Esophagus (tissue), 2 donors: ENCODE measurements at regions not wholly inside any gene's neighbourhood (a gene's known extent, or its start where the extent isn't known, plus 50 kb on each side); places are given as distances from the start of the nearest gene placed in this dataset.
"Not testable (repeated sequence)": the region's sequence is repeated elsewhere in the genome, so short reads cannot be mapped to it uniquely, and the experiment has no call there.

ENCODE experiments used
- H3K27ac ChIP-seq, 2 donors: one replicate each; pipeline ENCODE4 v1.5.1; 2013; ENCODE audit warnings: low read depth in 2 of 2, mild to moderate bottlenecking in 2 of 2, inconsistent platforms in 1 of 2, low read length in 1 of 2, moderate library complexity in 1 of 2
- H3K27me3 ChIP-seq, 2 donors: one replicate each; pipeline ENCODE4 v1.6.1; 2013; ENCODE audit warnings: low read length in 2 of 2, control low read depth in 1 of 2, mild to moderate bottlenecking in 1 of 2; ENCODE audit not compliant: insufficient read depth in 2 of 2, control insufficient read depth in 1 of 2
- H3K36me3 ChIP-seq, 2 donors: one replicate each; pipeline ENCODE4 v1.6.1; 2013; ENCODE audit warnings: low read length in 1 of 2; ENCODE audit not compliant: control insufficient read depth in 2 of 2, insufficient read depth in 2 of 2
- H3K4me1 ChIP-seq, 2 donors: one replicate each; pipeline ENCODE4 v1.6.1; 2013; ENCODE audit warnings: low read length in 1 of 2; ENCODE audit not compliant: control insufficient read depth in 2 of 2, insufficient read depth in 2 of 2
- H3K4me3 ChIP-seq, 2 donors: one replicate each; pipeline ENCODE4 v1.5.1; 2013; ENCODE audit warnings: low read length in 2 of 2, mild to moderate bottlenecking in 2 of 2, low read depth in 1 of 2, moderate library complexity in 1 of 2
- H3K9me3 ChIP-seq, 2 donors: one replicate each; pipeline ENCODE4 v1.6.1; 2013; ENCODE audit warnings: mild to moderate bottlenecking in 2 of 2, low read depth in 1 of 2, low read length in 1 of 2, moderate library complexity in 1 of 2; ENCODE audit not compliant: control insufficient read depth in 2 of 2, insufficient read depth in 1 of 2
- WGBS, 2 donors: extraction: QIAGEN DNeasy Blood & Tissue Kit; methylation state at CpG; one replicate each; pipeline ENCODE4 v1.1.7; 2013; 5-methylcytosine and 5-hydroxymethylcytosine counted together
- donor health status: healthy with polysubstance abuse.
- donor health status: Bipolar disorder and iron deficiency.

GRCh38 chr10:53401536-53401935 is 629.0 kb upstream of the MBL2 start:
- Histone ChIP-seq H3K36me3 (no peaks in the 10 kb centered on the region), H3K27ac (no peak overlapping the region), H3K4me1 (no peaks in the 10 kb centered on the region), H3K4me3 (no peak overlapping the region), H3K27me3 (no peaks in the 10 kb centered on the region), H3K9me3 (peaks cover 0 to 2% of the 10 kb centered on the region in 2 donors)

- H3K27me3 ChIP-seq = no peaks in the 10 kb centered on the region
- no peaks in the 10 kb centered on the region for H3K9me3 ChIP-seq
- WGBS, 2 donors = 80 to 83% methylated on average over 2 of the region's 2 CpGs
- no peak overlapping the region for H3K27ac ChIP-seq
- H3K36me3 ChIP-seq = no peaks in the 10 kb centered on the region
- H3K4me3 ChIP-seq = no peak overlapping the region
- H3K4me1 ChIP-seq = no peaks in the 10 kb centered on the region
Measured at GRCh38 chr10:53396876-53397275, 624.3 kb upstream of the MBL2 start.

GRCh38 chr10:53395449-53395848 is 622.9 kb upstream of the MBL2 start:
- no peaks in the 10 kb centered on the region for H3K9me3 ChIP-seq
- WGBS, 2 donors = 69 to 79% methylated on average over 5 of the region's 5 CpGs

GRCh38 chr10:53387562-53387961 is 615.0 kb upstream of the MBL2 start:
- 86 to 88% methylated on average over 4 of the region's 4 CpGs for WGBS, 2 donors
- Histone ChIP-seq H3K27ac (no peak overlapping the region), H3K4me3 (no peak overlapping the region), H3K36me3 (no peaks in the 10 kb centered on the region), H3K27me3 (no peaks in the 10 kb centered on the region), H3K4me1 (no peaks in the 10 kb centered on the region), H3K9me3 (no peaks in the 10 kb centered on the region)

More at GRCh38 chr10:53395449-53395848, 622.9 kb upstream of the MBL2 start:
- Histone ChIP-seq H3K36me3 (no peaks in the 10 kb centered on the region), H3K4me1 (no peaks in the 10 kb centered on the region), H3K27me3 (no peaks in the 10 kb centered on the region), H3K4me3 (no peak overlapping the region), H3K27ac (no peak overlapping the region)

GRCh38 chr10:53382543-53382942 is 610.0 kb upstream of the MBL2 start:
- H3K4me3 ChIP-seq = no peak overlapping the region
- H3K27ac ChIP-seq = no peak overlapping the region
- H3K4me1 ChIP-seq = no peaks in the 10 kb centered on the region
- no peaks in the 10 kb centered on the region for H3K27me3 ChIP-seq
- WGBS, 2 donors = 59 to 61% methylated on average over 3 of the region's 3 CpGs
- H3K36me3 ChIP-seq = no peaks in the 10 kb centered on the region
- H3K9me3 ChIP-seq = no peaks in the 10 kb centered on the region

DNA sequence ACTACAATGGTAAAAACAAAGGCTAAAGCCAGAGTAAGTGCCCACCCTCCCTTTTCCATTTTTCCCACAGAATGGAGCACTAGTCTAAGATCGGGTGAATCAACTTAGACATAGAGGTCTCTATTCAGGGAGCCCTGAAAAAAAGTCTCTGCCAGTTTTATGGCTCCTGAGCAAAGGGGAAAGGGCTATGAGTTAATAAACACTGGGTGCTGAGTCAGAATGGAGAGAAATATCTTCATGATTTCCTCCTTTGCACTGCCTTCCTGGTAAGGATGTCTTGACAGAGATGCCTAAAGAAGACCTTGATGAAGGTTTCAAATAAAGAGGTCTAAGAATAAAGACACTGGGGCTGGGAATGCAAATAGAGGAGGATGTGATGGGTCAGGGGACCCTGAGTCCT is 607.4 kb upstream of the MBL2 start:
- H3K4me3 ChIP-seq = no peak overlapping the region
- H3K4me1 ChIP-seq = no peaks in the 10 kb centered on the region
- no peaks in the 10 kb centered on the region for H3K36me3 ChIP-seq
- no peak overlapping the region for H3K27ac ChIP-seq
- no peaks in the 10 kb centered on the region for H3K27me3 ChIP-seq
- no peaks in the 10 kb centered on the region for H3K9me3 ChIP-seq
- 58 to 66% methylated on average over 1 of the region's 1 CpG for WGBS, 2 donors

DNA sequence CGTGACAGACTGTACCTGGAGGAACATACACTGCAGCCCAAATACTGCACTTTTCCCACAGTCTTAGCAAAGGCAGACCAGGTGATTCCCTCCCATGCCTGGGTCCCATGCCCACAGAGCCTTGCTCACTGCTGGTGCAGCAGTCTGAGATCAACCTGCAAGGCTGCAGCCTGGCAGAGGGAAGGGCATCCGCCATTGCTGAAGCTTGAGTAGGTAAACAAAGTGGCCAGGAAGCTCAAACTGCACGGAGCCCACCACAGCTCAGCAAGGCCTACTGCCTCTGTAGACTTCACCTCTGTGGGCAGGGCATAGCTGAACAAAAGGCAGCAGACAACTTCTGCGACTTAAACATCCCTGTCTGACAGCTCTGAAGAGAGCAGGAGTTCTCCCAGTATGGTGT is 597.8 kb upstream of the MBL2 start:
- peaks cover 0 to 4% of the 10 kb centered on the region in 2 donors for H3K9me3 ChIP-seq
- H3K4me1 ChIP-seq = no peaks in the 10 kb centered on the region
- WGBS, 2 donors = 81 to 87% methylated on average over 4 of the region's 4 CpGs
- H3K36me3 ChIP-seq = no peaks in the 10 kb centered on the region
- no peak overlapping the region for H3K4me3 ChIP-seq
- no peaks in the 10 kb centered on the region for H3K27me3 ChIP-seq
- H3K27ac ChIP-seq = no peak overlapping the region

- 66 to 81% methylated on average over 2 of the region's 2 CpGs for WGBS, 2 donors
- Histone ChIP-seq H3K27me3 (no peaks in the 10 kb centered on the region), H3K9me3 (no peaks in the 10 kb centered on the region), H3K4me1 (no peaks in the 10 kb centered on the region), H3K4me3 (no peak overlapping the region), H3K27ac (no peak overlapping the region), H3K36me3 (no peaks in the 10 kb centered on the region)
Measured at GRCh38 chr10:53361936-53362335, 589.4 kb upstream of the MBL2 start.

GRCh38 chr10:53361281-53361680 is 588.7 kb upstream of the MBL2 start:
- Histone ChIP-seq H3K36me3 (no peaks in the 10 kb centered on the region), H3K27me3 (no peaks in the 10 kb centered on the region), H3K9me3 (no peaks in the 10 kb centered on the region), H3K4me3 (no peak overlapping the region), H3K27ac (no peak overlapping the region), H3K4me1 (no peaks in the 10 kb centered on the region)
- 95 to 96% methylated on average over 1 of the region's 1 CpG for WGBS, 2 donors

- not testable (repeated sequence) for H3K9me3 ChIP-seq, H3K27me3 ChIP-seq, H3K36me3 ChIP-seq, H3K4me1 ChIP-seq, H3K27ac ChIP-seq, H3K4me3 ChIP-seq
- 67 to 69% methylated on average over 3 to 4 of the region's 4 CpGs for WGBS, 2 donors
Measured at GRCh38 chr10:53358978-53359377, 586.4 kb upstream of the MBL2 start.
